ENCODE measurements at regions not wholly inside any gene's neighbourhood (a gene's known extent, or its start where the extent isn't known, plus 50 kb on each side); places are given as distances from the start of the nearest gene placed in this dataset.

DNA sequence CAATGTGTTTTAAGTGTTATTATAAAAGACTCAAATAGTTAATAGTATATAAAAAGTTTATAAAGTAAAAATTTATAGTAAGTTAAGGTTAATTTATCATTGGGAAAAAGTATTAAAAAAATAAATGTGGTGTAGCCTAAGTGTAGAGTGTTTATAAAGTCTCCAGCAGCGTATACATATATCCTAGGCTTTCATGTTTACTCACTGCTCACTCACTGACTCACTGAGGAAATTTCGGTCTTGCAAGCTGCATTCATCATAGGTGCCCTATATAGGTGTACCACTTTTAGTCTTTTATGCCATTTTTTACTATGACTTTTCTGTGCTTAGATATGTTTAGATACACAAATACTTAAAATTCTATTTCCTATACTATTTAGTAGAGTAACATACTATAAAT is 866.0 kb downstream of the CBLN2 start:
- H3K9me3 ChIP-seq (ENCODE audit: control insufficient read depth, low read length): no peaks in the 10 kb centered on the region
- no peak overlapping the region for H3K4me3 ChIP-seq (ENCODE audit: insufficient read depth, low read depth, low read length, poor library complexity, severe bottlenecking)
- H3K27me3 ChIP-seq (replicated peaks; ENCODE audit: control insufficient read depth, insufficient read depth, low read length, poor library complexity, severe bottlenecking): no peaks in the 10 kb centered on the region
- H3K4me1 ChIP-seq (ENCODE audit: control insufficient read depth, insufficient read depth, low read length, poor library complexity, severe bottlenecking): no peaks in the 10 kb centered on the region
- H3K36me3 ChIP-seq (ENCODE audit: control insufficient read depth, insufficient read depth, low read length): no peaks in the 10 kb centered on the region
- no peak overlapping the region for H3K27ac ChIP-seq (ENCODE audit: insufficient read depth, low read length, poor library complexity, severe bottlenecking)
- no peak for DNase-seq

DNA sequence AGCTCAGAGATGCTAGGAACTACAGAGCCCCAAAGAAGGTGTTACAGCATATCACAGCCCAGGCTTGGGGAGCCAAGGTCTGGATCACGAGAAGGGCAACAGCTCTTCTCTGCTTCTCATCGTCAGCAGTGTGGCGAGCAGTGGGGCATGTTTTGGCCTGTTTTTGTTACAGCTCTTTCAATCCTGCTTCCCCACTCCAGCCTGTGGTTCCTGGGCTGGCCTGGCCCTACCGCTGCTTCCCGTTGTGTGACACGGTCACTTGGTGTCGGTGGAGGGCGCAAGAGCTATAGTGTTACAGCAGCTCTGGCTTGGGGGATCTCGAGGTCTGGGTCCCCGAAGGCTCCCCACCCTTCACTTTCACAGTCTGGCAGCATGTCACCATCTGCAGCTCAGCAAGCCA is 870.2 kb downstream of the CBLN2 start:
- no peaks in the 10 kb centered on the region for H3K27me3 ChIP-seq (replicated peaks; ENCODE audit: control insufficient read depth, insufficient read depth, low read length, poor library complexity, severe bottlenecking)
- no peaks in the 10 kb centered on the region for H3K4me1 ChIP-seq (ENCODE audit: control insufficient read depth, insufficient read depth, low read length, poor library complexity, severe bottlenecking)
- no peaks in the 10 kb centered on the region for H3K36me3 ChIP-seq (ENCODE audit: control insufficient read depth, insufficient read depth, low read length)
- no peak overlapping the region for H3K4me3 ChIP-seq (ENCODE audit: insufficient read depth, low read depth, low read length, poor library complexity, severe bottlenecking)
- DNase-seq: no peak
- H3K27ac ChIP-seq (ENCODE audit: insufficient read depth, low read length, poor library complexity, severe bottlenecking): no peak overlapping the region
- H3K9me3 ChIP-seq (ENCODE audit: control insufficient read depth, low read length): no peaks in the 10 kb centered on the region

DNA sequence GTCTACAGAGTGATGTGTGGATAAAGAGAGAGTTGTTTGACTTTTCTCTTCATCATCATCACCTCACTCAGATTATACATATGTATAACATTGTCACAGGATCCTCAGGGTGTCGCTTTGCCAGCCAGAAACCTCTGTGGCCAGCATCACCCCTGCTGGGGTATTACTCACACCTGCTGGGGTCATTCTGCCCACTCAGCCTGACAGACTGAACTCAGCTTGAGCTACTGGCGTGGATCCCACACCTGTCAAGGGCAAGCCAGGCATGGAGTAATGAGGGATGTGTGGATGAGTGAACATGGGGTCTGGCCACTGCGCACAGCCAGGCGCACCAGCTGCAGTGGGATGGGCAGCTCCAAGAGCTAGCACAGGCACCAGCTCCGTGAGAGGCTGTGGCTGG is 870.6 kb downstream of the CBLN2 start:
- Histone ChIP-seq H3K36me3 (ENCODE audit: control insufficient read depth, insufficient read depth, low read length) (no peaks in the 10 kb centered on the region), H3K27ac (ENCODE audit: insufficient read depth, low read length, poor library complexity, severe bottlenecking) (no peak overlapping the region), H3K9me3 (ENCODE audit: control insufficient read depth, low read length) (no peaks in the 10 kb centered on the region), H3K4me1 (ENCODE audit: control insufficient read depth, insufficient read depth, low read length, poor library complexity, severe bottlenecking) (no peaks in the 10 kb centered on the region), H3K4me3 (ENCODE audit: insufficient read depth, low read depth, low read length, poor library complexity, severe bottlenecking) (no peak overlapping the region), H3K27me3 (replicated peaks; ENCODE audit: control insufficient read depth, insufficient read depth, low read length, poor library complexity, severe bottlenecking) (no peaks in the 10 kb centered on the region)
- DNase-seq: no peak

DNA sequence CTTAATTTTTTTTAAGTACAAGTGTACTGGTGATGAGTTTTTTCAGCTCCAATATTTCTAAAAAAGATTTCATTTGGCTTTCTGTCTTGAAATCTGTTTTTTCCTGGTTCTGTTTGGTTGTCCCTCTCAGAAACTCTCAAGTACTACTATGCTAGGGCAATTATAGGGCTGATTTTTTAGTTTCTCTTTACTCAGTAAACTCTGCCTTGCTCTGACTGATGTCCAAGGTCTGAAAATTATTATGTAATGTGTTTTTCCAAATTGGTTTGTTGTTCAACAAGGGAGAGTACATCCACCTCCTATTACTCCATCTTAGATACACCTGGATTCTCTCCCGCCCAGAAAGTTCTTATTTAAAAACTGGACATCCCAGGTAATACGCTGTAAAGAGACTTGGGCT is 877.7 kb downstream of the CBLN2 start:
- DNase-seq: no peak
- Histone ChIP-seq H3K4me3 (ENCODE audit: insufficient read depth, low read depth, low read length, poor library complexity, severe bottlenecking) (no peak overlapping the region), H3K36me3 (ENCODE audit: control insufficient read depth, insufficient read depth, low read length) (no peaks in the 10 kb centered on the region), H3K27me3 (replicated peaks; ENCODE audit: control insufficient read depth, insufficient read depth, low read length, poor library complexity, severe bottlenecking) (no peaks in the 10 kb centered on the region), H3K27ac (ENCODE audit: insufficient read depth, low read length, poor library complexity, severe bottlenecking) (no peak overlapping the region), H3K9me3 (ENCODE audit: control insufficient read depth, low read length) (no peaks in the 10 kb centered on the region), H3K4me1 (ENCODE audit: control insufficient read depth, insufficient read depth, low read length, poor library complexity, severe bottlenecking) (no peaks in the 10 kb centered on the region)

DNA sequence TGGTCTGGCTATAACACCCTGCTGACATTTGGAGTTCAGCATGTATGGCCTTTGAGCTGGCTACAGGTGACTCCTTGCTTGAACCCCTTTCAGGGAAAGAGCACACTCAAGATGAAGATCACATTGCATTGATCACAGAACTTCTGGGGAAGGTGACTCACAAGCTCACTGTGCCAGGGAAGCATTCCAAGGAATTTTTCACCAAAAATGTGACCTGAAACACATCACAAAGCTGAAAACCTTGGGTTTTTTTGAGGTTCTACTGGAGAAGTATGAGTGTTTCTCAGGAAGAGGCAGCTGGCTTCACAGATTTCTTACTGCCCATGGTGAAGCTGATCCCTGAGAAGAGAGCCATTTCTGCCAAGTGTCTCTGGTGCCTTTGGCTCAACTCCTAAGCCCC is 879.0 kb downstream of the CBLN2 start:
- H3K4me1 ChIP-seq (ENCODE audit: control insufficient read depth, insufficient read depth, low read length, poor library complexity, severe bottlenecking): no peaks in the 10 kb centered on the region
- no peak overlapping the region for H3K4me3 ChIP-seq (ENCODE audit: insufficient read depth, low read depth, low read length, poor library complexity, severe bottlenecking)
- no peaks in the 10 kb centered on the region for H3K9me3 ChIP-seq (ENCODE audit: control insufficient read depth, low read length)
- no peaks in the 10 kb centered on the region for H3K27me3 ChIP-seq (replicated peaks; ENCODE audit: control insufficient read depth, insufficient read depth, low read length, poor library complexity, severe bottlenecking)
- no peak for DNase-seq
- no peak overlapping the region for H3K27ac ChIP-seq (ENCODE audit: insufficient read depth, low read length, poor library complexity, severe bottlenecking)
- no peaks in the 10 kb centered on the region for H3K36me3 ChIP-seq (ENCODE audit: control insufficient read depth, insufficient read depth, low read length)

DNA sequence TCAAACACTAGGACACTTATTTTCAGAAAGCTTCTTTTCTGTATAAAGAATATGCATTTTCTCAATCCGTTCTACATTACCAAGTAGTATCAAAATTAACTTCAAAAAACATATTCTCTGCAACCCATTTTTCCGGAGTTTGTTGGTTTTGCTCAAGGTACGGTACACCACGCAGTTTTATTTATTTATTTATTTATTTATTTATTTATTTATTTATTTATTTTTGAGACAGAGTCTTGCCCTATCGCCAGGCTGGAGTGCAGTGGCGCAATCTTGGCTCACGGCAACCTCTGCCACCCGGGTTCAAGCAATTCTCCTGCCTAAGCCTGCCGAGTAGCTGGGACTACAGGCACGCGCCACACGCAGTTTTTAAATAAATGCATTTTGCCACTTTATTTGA is 900.3 kb downstream of the CBLN2 start:
- H3K4me1 ChIP-seq (ENCODE audit: control insufficient read depth, insufficient read depth, low read length, poor library complexity, severe bottlenecking): no peaks in the 10 kb centered on the region
- H3K36me3 ChIP-seq (ENCODE audit: control insufficient read depth, insufficient read depth, low read length): no peaks in the 10 kb centered on the region
- H3K27ac ChIP-seq (ENCODE audit: insufficient read depth, low read length, poor library complexity, severe bottlenecking): no peak overlapping the region
- no peaks in the 10 kb centered on the region for H3K27me3 ChIP-seq (replicated peaks; ENCODE audit: control insufficient read depth, insufficient read depth, low read length, poor library complexity, severe bottlenecking)
- DNase-seq: no peak
- no peaks in the 10 kb centered on the region for H3K9me3 ChIP-seq (ENCODE audit: control insufficient read depth, low read length)
- H3K4me3 ChIP-seq (ENCODE audit: insufficient read depth, low read depth, low read length, poor library complexity, severe bottlenecking): no peak overlapping the region

DNA sequence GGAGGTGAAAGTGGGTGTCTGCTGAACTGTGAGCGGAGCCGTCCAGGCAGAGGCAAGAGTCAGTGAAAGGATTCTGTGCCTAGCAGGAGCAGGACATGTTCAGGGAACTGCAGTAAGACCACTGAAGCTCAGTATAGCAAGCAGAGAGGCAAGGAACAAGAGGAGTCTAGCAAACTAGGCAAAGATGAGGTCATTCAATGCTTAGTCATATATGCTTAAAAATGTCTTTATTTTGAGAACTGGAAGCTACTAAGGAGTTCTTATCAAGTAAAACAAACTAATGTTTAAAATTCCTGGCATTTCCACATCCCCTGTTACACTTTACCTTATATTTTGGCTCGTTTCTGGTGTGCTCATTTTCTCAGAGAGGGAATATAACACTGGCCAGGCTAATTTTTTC is 913.4 kb downstream of the CBLN2 start:
- Histone ChIP-seq H3K9me3 (ENCODE audit: control insufficient read depth, low read length) (no peaks in the 10 kb centered on the region), H3K27ac (ENCODE audit: insufficient read depth, low read length, poor library complexity, severe bottlenecking) (no peak overlapping the region), H3K36me3 (ENCODE audit: control insufficient read depth, insufficient read depth, low read length) (no peaks in the 10 kb centered on the region), H3K4me3 (ENCODE audit: insufficient read depth, low read depth, low read length, poor library complexity, severe bottlenecking) (no peak overlapping the region), H3K27me3 (replicated peaks; ENCODE audit: control insufficient read depth, insufficient read depth, low read length, poor library complexity, severe bottlenecking) (no peaks in the 10 kb centered on the region), H3K4me1 (ENCODE audit: control insufficient read depth, insufficient read depth, low read length, poor library complexity, severe bottlenecking) (no peaks in the 10 kb centered on the region)
- DNase-seq: no peak

DNA sequence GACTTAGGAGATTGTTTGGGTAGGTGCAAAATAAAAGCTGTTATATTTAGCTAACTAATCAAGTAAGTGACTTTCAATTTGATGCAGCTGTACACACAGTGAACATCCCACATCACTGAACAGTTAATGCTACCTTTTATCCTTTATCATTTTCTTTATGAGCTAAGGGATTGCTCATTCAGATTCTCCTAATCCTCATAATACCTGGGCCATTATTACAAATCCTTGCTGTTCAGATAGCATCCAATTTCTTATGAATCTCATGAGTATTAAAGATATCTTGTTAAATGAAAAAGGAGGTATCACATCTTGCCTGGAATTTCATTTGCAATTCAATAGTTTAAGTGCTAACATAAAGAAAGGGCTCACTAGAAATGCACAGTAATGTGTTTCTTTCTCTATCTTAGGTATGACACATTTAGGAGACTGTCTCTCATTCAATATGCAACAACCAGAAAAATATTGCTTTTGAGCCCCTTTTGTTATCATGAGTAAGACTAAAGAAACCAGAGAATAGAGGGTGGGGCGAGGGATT is 918.5 kb downstream of the CBLN2 start:
- Histone ChIP-seq H3K27me3 (replicated peaks; ENCODE audit: control insufficient read depth, insufficient read depth, low read length, poor library complexity, severe bottlenecking) (no peaks in the 10 kb centered on the region), H3K27ac (ENCODE audit: insufficient read depth, low read length, poor library complexity, severe bottlenecking) (no peak overlapping the region), H3K4me1 (ENCODE audit: control insufficient read depth, insufficient read depth, low read length, poor library complexity, severe bottlenecking) (no peaks in the 10 kb centered on the region), H3K4me3 (ENCODE audit: insufficient read depth, low read depth, low read length, poor library complexity, severe bottlenecking) (no peak overlapping the region), H3K36me3 (ENCODE audit: control insufficient read depth, insufficient read depth, low read length) (no peaks in the 10 kb centered on the region), H3K9me3 (ENCODE audit: control insufficient read depth, low read length) (no peaks in the 10 kb centered on the region)
- DNase-seq: no peak

DNA sequence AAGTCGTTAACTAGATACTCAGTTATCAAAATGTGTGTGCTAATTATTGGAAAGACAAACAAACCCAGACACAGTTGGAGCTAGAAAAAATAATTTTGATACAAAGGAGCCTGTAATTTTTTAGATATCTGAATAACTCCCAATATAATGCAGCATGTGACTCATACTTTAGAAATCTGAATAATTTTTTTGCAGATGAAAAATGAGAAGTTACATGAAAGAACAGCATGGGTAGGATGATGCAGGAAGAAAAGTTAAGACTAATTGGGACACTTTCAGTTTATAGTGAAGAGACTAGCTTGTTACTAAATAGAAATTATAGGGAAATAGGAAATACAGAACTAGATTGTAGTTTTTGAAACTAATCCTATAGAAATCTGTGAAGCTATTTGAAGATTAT is 945.8 kb downstream of the CBLN2 start:
- Histone ChIP-seq H3K4me1 (ENCODE audit: control insufficient read depth, insufficient read depth, low read length, poor library complexity, severe bottlenecking) (no peaks in the 10 kb centered on the region), H3K27me3 (replicated peaks; ENCODE audit: control insufficient read depth, insufficient read depth, low read length, poor library complexity, severe bottlenecking) (no peaks in the 10 kb centered on the region), H3K9me3 (ENCODE audit: control insufficient read depth, low read length) (no peaks in the 10 kb centered on the region), H3K36me3 (ENCODE audit: control insufficient read depth, insufficient read depth, low read length) (no peaks in the 10 kb centered on the region), H3K27ac (ENCODE audit: insufficient read depth, low read length, poor library complexity, severe bottlenecking) (no peak overlapping the region), H3K4me3 (ENCODE audit: insufficient read depth, low read depth, low read length, poor library complexity, severe bottlenecking) (no peak overlapping the region)
- DNase-seq: no peak

DNA sequence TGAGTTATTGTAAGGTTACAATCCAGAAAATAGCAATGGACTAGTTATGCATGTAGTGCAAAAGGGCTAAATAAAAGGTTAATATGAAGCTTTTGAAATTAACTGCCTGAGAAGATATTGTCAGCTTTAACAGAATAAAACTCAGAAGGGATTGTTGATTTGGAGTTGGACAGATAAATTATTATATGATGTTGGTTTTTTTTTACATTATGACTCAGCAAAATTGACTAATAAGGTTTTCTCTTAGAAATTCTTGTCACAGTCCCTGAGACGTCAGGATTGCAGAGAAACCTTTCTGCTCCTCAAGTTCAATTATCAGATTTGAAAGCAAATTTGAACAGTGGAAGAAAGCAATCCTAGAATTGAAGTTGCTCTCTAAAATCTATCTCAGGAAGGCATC is 946.9 kb downstream of the CBLN2 start:
- no peak overlapping the region for H3K27ac ChIP-seq (ENCODE audit: insufficient read depth, low read length, poor library complexity, severe bottlenecking)
- H3K36me3 ChIP-seq (ENCODE audit: control insufficient read depth, insufficient read depth, low read length): no peaks in the 10 kb centered on the region
- no peaks in the 10 kb centered on the region for H3K9me3 ChIP-seq (ENCODE audit: control insufficient read depth, low read length)
- DNase-seq: no peak
- H3K4me3 ChIP-seq (ENCODE audit: insufficient read depth, low read depth, low read length, poor library complexity, severe bottlenecking): no peak overlapping the region
- H3K27me3 ChIP-seq (replicated peaks; ENCODE audit: control insufficient read depth, insufficient read depth, low read length, poor library complexity, severe bottlenecking): no peaks in the 10 kb centered on the region
- H3K4me1 ChIP-seq (ENCODE audit: control insufficient read depth, insufficient read depth, low read length, poor library complexity, severe bottlenecking): no peaks in the 10 kb centered on the region

DNA sequence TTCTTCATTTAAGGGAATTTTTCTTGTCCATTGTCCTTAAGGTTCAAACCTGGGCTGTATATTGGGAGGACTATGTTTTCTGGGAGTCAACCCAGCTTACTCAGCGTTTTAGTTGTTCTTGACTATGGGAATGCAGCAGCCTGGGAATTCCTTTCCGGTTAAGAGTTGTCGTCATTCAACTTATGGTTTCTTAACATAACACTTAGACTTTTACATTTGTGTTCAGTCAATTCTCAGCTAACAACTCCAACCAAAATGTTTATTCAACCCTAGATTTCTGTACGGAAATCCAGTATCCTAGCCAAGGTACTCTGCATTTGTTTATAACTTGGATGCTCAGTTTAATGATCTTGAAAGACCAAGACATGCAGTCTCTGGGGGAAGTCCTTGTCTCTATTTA is 960.9 kb downstream of the CBLN2 start:
- H3K36me3 ChIP-seq (ENCODE audit: control insufficient read depth, insufficient read depth, low read length): no peaks in the 10 kb centered on the region
- no peaks in the 10 kb centered on the region for H3K4me1 ChIP-seq (ENCODE audit: control insufficient read depth, insufficient read depth, low read length, poor library complexity, severe bottlenecking)
- DNase-seq: no peak
- no peak overlapping the region for H3K27ac ChIP-seq (ENCODE audit: insufficient read depth, low read length, poor library complexity, severe bottlenecking)
- H3K27me3 ChIP-seq (replicated peaks; ENCODE audit: control insufficient read depth, insufficient read depth, low read length, poor library complexity, severe bottlenecking): no peaks in the 10 kb centered on the region
- H3K9me3 ChIP-seq (ENCODE audit: control insufficient read depth, low read length): no peaks in the 10 kb centered on the region
- H3K4me3 ChIP-seq (ENCODE audit: insufficient read depth, low read depth, low read length, poor library complexity, severe bottlenecking): no peak overlapping the region

All from effector memory CD4-positive, alpha-beta T cell (primary cell).